Activated CD4-positive, alpha-beta T cell treated with anti-CD3 and anti-CD28 coated beads, Interleukin-2, amount 10 ng/mL, durations not matched to agents 7 days and 5 days (primary cell): ENCODE measurements at regions not wholly inside any gene's neighbourhood (a gene's known extent, or its start where the extent isn't known, plus 50 kb on each side); places are given as distances from the start of the nearest gene placed in this dataset.

Source experiments
- CTCF ChIA-PET: fragments of 350-600 bp; sonication (Branson Sonifier 250); formaldehyde crosslinking; loops from one replicate; lab custom pipeline; 2021; ENCODE audit warnings: antibody characterized with exemption; lab: Charles Lee
- POLR2A ChIA-PET: fragments of 350-600 bp; sonication (Branson Sonifier 250); formaldehyde crosslinking; loops from one replicate; lab custom pipeline; 2021; ENCODE audit warnings: antibody characterized with exemption; lab: Charles Lee
- DNase-seq: peaks from one replicate; pipeline ENCODE4 v3.0.0-alpha.2; 2020
- H3K27ac Mint-ChIP-seq: one replicate; pipeline ENCODE4 v1.8.0; 2021; ENCODE audit warnings: mild to moderate bottlenecking, moderate library complexity, mixed read lengths
- H3K27me3 Mint-ChIP-seq: one replicate; pipeline ENCODE4 v1.8.0; 2021; ENCODE audit warnings: mixed read lengths
- H3K36me3 Mint-ChIP-seq: one replicate; pipeline ENCODE4 v1.8.0; 2021; ENCODE audit warnings: low read depth, mixed read lengths
- H3K4me1 Mint-ChIP-seq: one replicate; pipeline ENCODE4 v1.8.0; 2021; ENCODE audit warnings: mixed read lengths
- H3K4me3 Mint-ChIP-seq: one replicate; pipeline ENCODE4 v1.8.0; 2021; ENCODE audit warnings: mild to moderate bottlenecking, moderate library complexity, mixed read lengths
- H3K9me3 Mint-ChIP-seq: one replicate; pipeline ENCODE4 v1.8.0; 2021; ENCODE audit warnings: mixed read lengths

GRCh38 chr18:60506190-60506589 lies 133.6 kb upstream of the MC4R start:
- no peak for DNase-seq
- POLR2A ChIA-PET: no interaction called here
- Mint-ChIP-seq H3K27me3 (no peaks in the 10 kb centered on the region), H3K27ac (no peak overlapping the region), H3K4me3 (no peak overlapping the region), H3K4me1 (no peaks in the 10 kb centered on the region), H3K9me3 (no peaks in the 10 kb centered on the region), H3K36me3 (no peaks in the 10 kb centered on the region)
- CTCF ChIA-PET: no interaction called here

GRCh38 chr18:60506682-60507081 lies 134.1 kb upstream of the MC4R start:
- Mint-ChIP-seq H3K9me3 (no peaks in the 10 kb centered on the region), H3K27ac (no peak overlapping the region), H3K4me3 (no peak overlapping the region), H3K27me3 (no peaks in the 10 kb centered on the region), H3K36me3 (no peaks in the 10 kb centered on the region), H3K4me1 (no peaks in the 10 kb centered on the region)
- ChIA-PET CTCF (no interaction called here), POLR2A (no interaction called here)
- no peak for DNase-seq

- no peak for DNase-seq
- Mint-ChIP-seq H3K9me3 (no peaks in the 10 kb centered on the region), H3K36me3 (no peaks in the 10 kb centered on the region), H3K27ac (no peak overlapping the region), H3K27me3 (no peaks in the 10 kb centered on the region), H3K4me1 (no peaks in the 10 kb centered on the region), H3K4me3 (no peak overlapping the region)
- ChIA-PET POLR2A (no interaction called here), CTCF (no interaction called here)
These were observed 135.5 kb upstream of the MC4R start for GRCh38 chr18:60508108-60508507.

GRCh38 chr18:60534538-60534937 lies 162.0 kb upstream of the MC4R start:
- ChIA-PET CTCF (no interaction called here), POLR2A (no interaction called here)
- DNase-seq: no peak
- Mint-ChIP-seq H3K27ac (no peak overlapping the region), H3K27me3 (no peaks in the 10 kb centered on the region), H3K4me1 (no peaks in the 10 kb centered on the region), H3K4me3 (no peak overlapping the region), H3K9me3 (no peaks in the 10 kb centered on the region), H3K36me3 (no peaks in the 10 kb centered on the region)

GRCh38 chr18:60537074-60537473 lies 164.5 kb upstream of the MC4R start:
- Mint-ChIP-seq H3K9me3 (no peaks in the 10 kb centered on the region), H3K27ac (no peak overlapping the region), H3K4me1 (no peaks in the 10 kb centered on the region), H3K27me3 (no peaks in the 10 kb centered on the region), H3K4me3 (no peak overlapping the region), H3K36me3 (no peaks in the 10 kb centered on the region)
- ChIA-PET CTCF (no interaction called here), POLR2A (no interaction called here)
- DNase-seq: no peak

GRCh38 chr18:60538891-60539290 lies 166.3 kb upstream of the MC4R start:
- POLR2A ChIA-PET: no interaction called here
- no peak for DNase-seq
- no peaks in the 10 kb centered on the region for H3K9me3 Mint-ChIP-seq
- H3K27ac Mint-ChIP-seq: no peak overlapping the region
- CTCF ChIA-PET: no interaction called here
- H3K4me1 Mint-ChIP-seq: no peaks in the 10 kb centered on the region
- no peaks in the 10 kb centered on the region for H3K27me3 Mint-ChIP-seq
- no peaks in the 10 kb centered on the region for H3K36me3 Mint-ChIP-seq
- H3K4me3 Mint-ChIP-seq: no peak overlapping the region

- ChIA-PET CTCF (no interaction called here), POLR2A (no interaction called here)
- H3K27me3 Mint-ChIP-seq: no peaks in the 10 kb centered on the region
- no peaks in the 10 kb centered on the region for H3K36me3 Mint-ChIP-seq
- no peak overlapping the region for H3K27ac Mint-ChIP-seq
- H3K4me3 Mint-ChIP-seq: no peak overlapping the region
- H3K9me3 Mint-ChIP-seq: no peaks in the 10 kb centered on the region
- H3K4me1 Mint-ChIP-seq: no peaks in the 10 kb centered on the region
- no peak for DNase-seq
These were observed 169.1 kb upstream of the MC4R start for GRCh38 chr18:60541661-60542060.

- no peaks in the 10 kb centered on the region for H3K27me3 Mint-ChIP-seq
These were observed 171.1 kb upstream of the MC4R start for GRCh38 chr18:60543646-60544045.

GRCh38 chr18:60549338-60549960 lies 176.9 kb upstream of the MC4R start:
- Mint-ChIP-seq H3K27ac (no peak overlapping the region), H3K36me3 (no peaks in the 10 kb centered on the region), H3K9me3 (no peaks in the 10 kb centered on the region), H3K4me3 (no peak overlapping the region), H3K4me1 (no peaks in the 10 kb centered on the region), H3K27me3 (no peaks in the 10 kb centered on the region)
- ChIA-PET CTCF (no interaction called here), POLR2A (no interaction called here)
- peak; percentile 34 for DNase-seq

More at GRCh38 chr18:60543646-60544045, 171.1 kb upstream of the MC4R start:
- Mint-ChIP-seq H3K27ac (no peak overlapping the region), H3K4me1 (no peaks in the 10 kb centered on the region), H3K4me3 (no peak overlapping the region), H3K36me3 (no peaks in the 10 kb centered on the region), H3K9me3 (no peaks in the 10 kb centered on the region)
- no peak for DNase-seq
- ChIA-PET POLR2A (no interaction called here), CTCF (no interaction called here)

- Mint-ChIP-seq H3K27ac (no peak overlapping the region), H3K27me3 (no peaks in the 10 kb centered on the region), H3K9me3 (no peaks in the 10 kb centered on the region), H3K36me3 (no peaks in the 10 kb centered on the region), H3K4me1 (no peaks in the 10 kb centered on the region), H3K4me3 (no peak overlapping the region)
- ChIA-PET CTCF (interaction anchor here (0.6 kb wide), 1 partner anchor 19 kb away, joined by 3 read pairs; no protein-coding TSS in a partner anchor), POLR2A (no interaction called here)
- no peak for DNase-seq
These were observed 180.4 kb upstream of the MC4R start for GRCh38 chr18:60552948-60553347.

- ChIA-PET CTCF (no interaction called here), POLR2A (no interaction called here)
- no peak for DNase-seq
- Mint-ChIP-seq H3K4me3 (no peak overlapping the region), H3K4me1 (no peaks in the 10 kb centered on the region), H3K9me3 (no peaks in the 10 kb centered on the region), H3K27me3 (no peaks in the 10 kb centered on the region), H3K27ac (no peak overlapping the region), H3K36me3 (no peaks in the 10 kb centered on the region)
These were observed 182.4 kb upstream of the MC4R start for GRCh38 chr18:60554967-60555366.

- no peaks in the 10 kb centered on the region for H3K9me3 Mint-ChIP-seq
- no peaks in the 10 kb centered on the region for H3K27me3 Mint-ChIP-seq
- no peaks in the 10 kb centered on the region for H3K4me1 Mint-ChIP-seq
- no peak overlapping the region for H3K4me3 Mint-ChIP-seq
- DNase-seq: no peak
- no peaks in the 10 kb centered on the region for H3K36me3 Mint-ChIP-seq
- ChIA-PET POLR2A (no interaction called here), CTCF (interaction anchor here (1.1 kb wide), 1 partner anchor 64 kb away, joined by 3 read pairs; no protein-coding TSS in a partner anchor)
- no peak overlapping the region for H3K27ac Mint-ChIP-seq
These were observed 183.1 kb upstream of the MC4R start for GRCh38 chr18:60555625-60556024.

GRCh38 chr18:60556326-60556725 lies 183.8 kb upstream of the MC4R start:
- Mint-ChIP-seq H3K4me3 (no peak overlapping the region), H3K4me1 (no peaks in the 10 kb centered on the region)
- CTCF ChIA-PET: interaction anchor here (0.6 to 1.1 kb wide), 2 partner anchors 64 to 156 kb away, joined by 3 read pairs; no protein-coding TSS in a partner anchor

GRCh38 chr18:60560071-60560470 lies 187.5 kb upstream of the MC4R start:
- Mint-ChIP-seq H3K4me1 (no peaks in the 10 kb centered on the region), H3K27ac (no peak overlapping the region), H3K36me3 (no peaks in the 10 kb centered on the region), H3K9me3 (no peaks in the 10 kb centered on the region), H3K4me3 (no peak overlapping the region), H3K27me3 (no peaks in the 10 kb centered on the region)
- DNase-seq: no peak
- POLR2A ChIA-PET: no interaction called here
- CTCF ChIA-PET: no interaction called here

More at GRCh38 chr18:60556326-60556725, 183.8 kb upstream of the MC4R start:
- no peaks in the 10 kb centered on the region for H3K9me3 Mint-ChIP-seq
- H3K36me3 Mint-ChIP-seq: no peaks in the 10 kb centered on the region
- no peak for DNase-seq
- H3K27me3 Mint-ChIP-seq: no peaks in the 10 kb centered on the region
- POLR2A ChIA-PET: no interaction called here
- no peak overlapping the region for H3K27ac Mint-ChIP-seq
